H9 (cell line): ENCODE measurements at regions not wholly inside any gene's neighbourhood (a gene's known extent, or its start where the extent isn't known, plus 50 kb on each side); places are given as distances from the start of the nearest gene placed in this dataset.

Source experiments
- DNase-seq: peaks from one replicate; pipeline ENCODE4 v3.0.0-alpha.2; 2017
- H2AFZ ChIP-seq: one replicate; pipeline ENCODE4 v1.6.1; 2013; ENCODE audit warnings: mild to moderate bottlenecking, low read length, control low read depth, moderate library complexity
- H2AK5ac ChIP-seq: 2 replicates; pipeline ENCODE4 v1.6.1; 2013; ENCODE audit warnings: low read length, control low read depth, mixed read lengths; ENCODE audit not compliant: insufficient read length
- H2BK120ac ChIP-seq: one replicate; pipeline ENCODE4 v1.6.1; 2013; ENCODE audit warnings: low read depth, mild to moderate bottlenecking, low read length, control low read depth, inconsistent platforms; ENCODE audit not compliant: poor library complexity, severe bottlenecking
- H2BK12ac ChIP-seq: 2 replicates; pipeline ENCODE4 v1.6.1; 2013; ENCODE audit warnings: low read length, control low read depth, mixed read lengths, low read depth; ENCODE audit not compliant: insufficient read length
- H2BK15ac ChIP-seq: 2 replicates; pipeline ENCODE4 v1.6.1; 2013; ENCODE audit warnings: low read depth, low read length, control low read depth
- H2BK20ac ChIP-seq: one replicate; pipeline ENCODE4 v1.6.1; 2013; ENCODE audit warnings: low read depth, mild to moderate bottlenecking, low read length, control low read depth, inconsistent platforms; ENCODE audit not compliant: poor library complexity, severe bottlenecking
- H2BK5ac ChIP-seq: 2 replicates; pipeline ENCODE4 v1.6.1; 2013; ENCODE audit warnings: low read length, control low read depth, mixed read lengths; ENCODE audit not compliant: insufficient read length
- H3K14ac ChIP-seq: 2 replicates; pipeline ENCODE4 v1.6.1; 2013; ENCODE audit warnings: low read length, control low read depth; ENCODE audit not compliant: insufficient read depth
- H3K18ac ChIP-seq: 2 replicates; pipeline ENCODE4 v1.6.1; 2013; ENCODE audit warnings: low read depth, mild to moderate bottlenecking, mixed read lengths, low read length, control low read depth; ENCODE audit not compliant: insufficient read length
- H3K23ac ChIP-seq: 2 replicates; pipeline ENCODE4 v1.6.1; 2013; ENCODE audit warnings: low read length, control low read depth, mixed read lengths, low read depth; ENCODE audit not compliant: insufficient read length
- H3K23me2 ChIP-seq: 2 replicates; pipeline ENCODE4 v1.6.1; 2013; ENCODE audit warnings: low read depth, mild to moderate bottlenecking, mixed read lengths, low read length, control low read depth; ENCODE audit not compliant: insufficient read length, poor library complexity, severe bottlenecking
- H3K27ac ChIP-seq: 2 replicates; pipeline ENCODE4 v1.5.1; 2013; ENCODE audit warnings: low read length, control low read depth, mixed read lengths, low read depth; ENCODE audit not compliant: insufficient read length
- H3K27me3 ChIP-seq: 2 replicates; pipeline ENCODE4 v1.6.1; 2013; ENCODE audit warnings: low read length, control low read depth, inconsistent platforms; ENCODE audit not compliant: insufficient read depth
- H3K4ac ChIP-seq: 2 replicates; pipeline ENCODE4 v1.6.1; 2013; ENCODE audit warnings: low read depth, mild to moderate bottlenecking, control low read depth, inconsistent platforms, low read length, moderate library complexity
- H3K4me1 ChIP-seq: 2 replicates; pipeline ENCODE4 v1.6.1; 2013; ENCODE audit warnings: low read length, control low read depth, inconsistent platforms; ENCODE audit not compliant: insufficient read depth
- H3K4me2 ChIP-seq: 2 replicates; pipeline ENCODE4 v1.6.1; 2013; ENCODE audit warnings: low read length, control low read depth, mixed read lengths; ENCODE audit not compliant: insufficient read length, insufficient read depth
- H3K56ac ChIP-seq: 2 replicates; pipeline ENCODE4 v1.6.1; 2013; ENCODE audit warnings: low read depth, mild to moderate bottlenecking, mixed read lengths, low read length, control low read depth; ENCODE audit not compliant: insufficient read length
- H3K79me1 ChIP-seq: 2 replicates; pipeline ENCODE4 v1.6.1; 2013; ENCODE audit warnings: low read depth, mild to moderate bottlenecking, moderate library complexity, low read length, control low read depth, inconsistent platforms; ENCODE audit not compliant: insufficient read depth, poor library complexity, severe bottlenecking
- H3K79me2 ChIP-seq: 2 replicates; pipeline ENCODE4 v1.6.1; 2013; ENCODE audit warnings: low read length, control low read depth, inconsistent platforms; ENCODE audit not compliant: insufficient read depth
- H3K9ac ChIP-seq: 2 replicates; pipeline ENCODE4 v1.6.1; 2013; ENCODE audit warnings: low read length, control low read depth, mixed read lengths; ENCODE audit not compliant: insufficient read length; ENCODE audit errors: extremely low read depth
- H3K9me3 ChIP-seq: one replicate; pipeline ENCODE4 v1.6.1; 2013; ENCODE audit warnings: low read depth, low read length, inconsistent platforms; ENCODE audit not compliant: control insufficient read depth
- H3T11ph ChIP-seq: one replicate; pipeline ENCODE4 v1.6.1; 2013; ENCODE audit warnings: mild to moderate bottlenecking, low read length, control low read depth, inconsistent platforms
- H4K20me1 ChIP-seq: one replicate; pipeline ENCODE4 v1.6.1; 2013; ENCODE audit not compliant: control insufficient read depth, insufficient read length, insufficient read depth
- H4K5ac ChIP-seq: 2 replicates; pipeline ENCODE4 v1.6.1; 2013; ENCODE audit warnings: low read depth, mild to moderate bottlenecking, mixed read lengths, low read length, control low read depth; ENCODE audit not compliant: insufficient read length
- H4K8ac ChIP-seq: replicated peaks from 2 replicates; pipeline ENCODE4 v1.6.1; 2013; ENCODE audit warnings: low read length, control low read depth, mixed read lengths, low read depth; ENCODE audit not compliant: insufficient read length
- H4K91ac ChIP-seq: 2 replicates; pipeline ENCODE4 v1.6.1; 2013; ENCODE audit warnings: low read depth, mild to moderate bottlenecking, moderate library complexity, mixed read lengths, low read length, control low read depth; ENCODE audit not compliant: insufficient read length
- H3K27ac Mint-ChIP-seq, 3 experiments: 2 replicates in 2 of 3; 3 replicates in 1 of 3; pipeline ENCODE4 v1.8.0; 2020 to 2021; ENCODE audit warnings: mixed read lengths in 3 of 3, mild to moderate bottlenecking in 1 of 3, moderate library complexity in 1 of 3
- H3K27me3 Mint-ChIP-seq: 2 replicates; pipeline ENCODE4 v1.8.0; 2021; ENCODE audit warnings: low read depth, mild to moderate bottlenecking, moderate library complexity, mixed read lengths
- H3K36me3 Mint-ChIP-seq, 3 experiments: 2 replicates in 2 of 3; 3 replicates in 1 of 3; pipeline ENCODE4 v1.8.0; 2020 to 2021; ENCODE audit warnings: low read depth in 3 of 3, mixed read lengths in 3 of 3; ENCODE audit not compliant: insufficient read depth in 1 of 3
- H3K4me1 Mint-ChIP-seq, 2 experiments: 2 replicates each; pipeline ENCODE4 v1.8.0; 2020; ENCODE audit warnings: mixed read lengths in 2 of 2
- H3K4me3 Mint-ChIP-seq, 2 experiments: 2 replicates in 1 of 2; 3 replicates in 1 of 2; pipeline ENCODE4 v1.8.0; 2020 to 2021; ENCODE audit warnings: mild to moderate bottlenecking in 2 of 2, mixed read lengths in 2 of 2, moderate library complexity in 1 of 2
- H3K9me3 Mint-ChIP-seq, 2 experiments: 2 replicates in 1 of 2; 3 replicates in 1 of 2; pipeline ENCODE4 v1.8.0; 2020; ENCODE audit warnings: mild to moderate bottlenecking in 2 of 2, mixed read lengths in 2 of 2, moderate library complexity in 1 of 2
- CTCF ChIP-seq: fragments of 200-600 bp; sonication (generic); conservative IDR thresholded peaks from 3 replicates; pipeline ENCODE4 v1.8.0; 2021; ENCODE audit warnings: antibody characterized with exemption, mild to moderate bottlenecking
- WGBS: extraction: QIAGEN DNeasy Blood & Tissue Kit; methylation state at CpG from one replicate; pipeline ENCODE4 v1.1.7; 2013; ENCODE audit warnings: missing lambda C conversion rate, low lambda C conversion rate, mixed read lengths; ENCODE audit not compliant: insufficient read length; ENCODE audit errors: extremely low coverage; 5-methylcytosine and 5-hydroxymethylcytosine counted together

- no peak overlapping the region for H4K91ac ChIP-seq
- no peaks in the 10 kb centered on the region for H3K79me2 ChIP-seq
- Mint-ChIP-seq H3K9me3 (peaks cover 0 to 3% of the 10 kb centered on the region in 2 experiments; a peak in 2 of 5 replicates), H3K36me3 (no peaks in the 10 kb centered on the region; a peak in 1 of 7 replicates), H3K4me1 (0 out of 4 replicates have a peak, but pooled peaks cover 0 to 3% of the 10 kb centered on the region in 2 experiments), H3K27me3 (no peaks in the 10 kb centered on the region), H3K4me3 (no peak overlapping the region), H3K27ac (no peak overlapping the region; a peak in 1 of 7 replicates)
- H4K8ac ChIP-seq, result no peak overlapping the region
- no CpG with 5 or more reads among the region's 3 CpGs for WGBS
- no peak overlapping the region for H3K23ac ChIP-seq
- DNase-seq, result no peak
- no peak overlapping the region for H4K5ac ChIP-seq
- H3K4ac ChIP-seq, result no peak overlapping the region
- no peak overlapping the region for H2BK12ac ChIP-seq
- no peaks in the 10 kb centered on the region for H3K79me1 ChIP-seq
- no peak overlapping the region for H2BK5ac ChIP-seq
- no peak overlapping the region for H2AFZ ChIP-seq
- H3K27ac ChIP-seq, result no peak overlapping the region
- no peak overlapping the region for H2BK15ac ChIP-seq
- no peaks in the 10 kb centered on the region for H4K20me1 ChIP-seq
- no peak overlapping the region for H3K9ac ChIP-seq
- H3K4me1 ChIP-seq, result no peaks in the 10 kb centered on the region
- H2AK5ac ChIP-seq, result no peak overlapping the region
- no peaks in the 10 kb centered on the region for H3K23me2 ChIP-seq
- H3K14ac ChIP-seq, result no peak overlapping the region
- H3K9me3 ChIP-seq, result no peaks in the 10 kb centered on the region
- no peak overlapping the region for H3K4me2 ChIP-seq
- H2BK20ac ChIP-seq, result no peak overlapping the region
- H2BK120ac ChIP-seq, result no peak overlapping the region
- no peaks in the 10 kb centered on the region for H3K27me3 ChIP-seq
- no peak overlapping the region for H3T11ph ChIP-seq
- H3K18ac ChIP-seq, result no peak overlapping the region
- H3K56ac ChIP-seq, result no peak overlapping the region
- no peak for TF ChIP-seq CTCF
Observed at GRCh38 chr6:139520321-139520768, 145.9 kb upstream of the CITED2 start.
